HFFc6 (cell line): ENCODE measurements at regions not wholly inside any gene's neighbourhood (a gene's known extent, or its start where the extent isn't known, plus 50 kb on each side); places are given as distances from the start of the nearest gene placed in this dataset.

ENCODE experiments used
- DNase-seq: peaks from one replicate; pipeline ENCODE4 v3.0.0-alpha.2; 2018
- H3K27ac Mint-ChIP-seq: 2 replicates; pipeline ENCODE4 v1.8.0; 2020; ENCODE audit warnings: mild to moderate bottlenecking, mixed read lengths
- H3K27me3 Mint-ChIP-seq: 2 replicates; pipeline ENCODE4 v1.8.0; 2021; ENCODE audit warnings: mild to moderate bottlenecking, moderate library complexity, mixed read lengths; ENCODE audit not compliant: insufficient read depth
- H3K36me3 Mint-ChIP-seq: 2 replicates; pipeline ENCODE4 v1.8.0; 2021; ENCODE audit warnings: low read depth, mixed read lengths
- H3K4me1 Mint-ChIP-seq: 2 replicates; pipeline ENCODE4 v1.8.0; 2020; ENCODE audit warnings: low read depth, mixed read lengths
- H3K4me3 Mint-ChIP-seq: 2 replicates; pipeline ENCODE4 v1.8.0; 2020; ENCODE audit warnings: mild to moderate bottlenecking, moderate library complexity, mixed read lengths
- H3K9me3 Mint-ChIP-seq: 2 replicates; pipeline ENCODE4 v1.8.0; 2020; ENCODE audit warnings: mild to moderate bottlenecking, mixed read lengths
- TF ChIP-seq, protein P1 (sequence below): fragments of 200-600 bp; sonication (generic); IDR thresholded peaks from 2 replicates; pipeline ENCODE4 v1.5.0; 2021; ENCODE audit warnings: antibody characterized with exemption, mild to moderate bottlenecking

DNA sequence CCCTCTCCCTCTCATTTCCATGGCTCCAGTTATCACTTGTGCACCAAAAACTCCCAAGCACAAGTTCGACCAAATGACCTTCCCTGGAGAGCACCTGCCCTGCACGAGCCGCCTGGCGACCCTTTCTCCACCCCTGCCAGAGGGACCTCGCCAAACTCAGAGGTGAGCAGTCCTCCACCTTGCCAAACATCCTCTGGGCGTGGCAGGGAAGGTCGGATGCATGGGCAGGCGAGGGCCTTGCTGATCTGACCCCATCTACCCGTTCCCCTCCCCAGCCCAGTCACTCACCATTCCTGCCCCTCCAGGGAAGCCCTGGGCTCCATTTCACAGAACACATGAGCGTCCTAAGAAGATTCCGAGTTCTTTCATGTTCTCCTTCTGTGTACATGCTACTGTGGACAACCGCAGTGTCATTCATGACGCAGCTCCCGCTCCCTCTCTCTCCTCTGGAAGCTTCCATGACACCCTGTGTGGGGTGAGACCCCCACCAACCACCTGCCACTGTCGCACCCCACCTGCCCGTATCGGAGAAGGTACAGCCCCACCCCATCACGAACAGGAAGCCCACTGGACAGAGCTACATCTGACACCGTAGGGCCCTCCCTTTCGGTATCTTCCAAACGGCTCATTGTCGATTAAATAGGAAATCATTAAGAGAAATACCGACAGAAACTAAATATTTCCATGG, 104.3 kb downstream of the DACT2 start:
- peaks cover 56% of the 10 kb centered on the region for H3K9me3 Mint-ChIP-seq
- TF ChIP-seq, protein P1, sequence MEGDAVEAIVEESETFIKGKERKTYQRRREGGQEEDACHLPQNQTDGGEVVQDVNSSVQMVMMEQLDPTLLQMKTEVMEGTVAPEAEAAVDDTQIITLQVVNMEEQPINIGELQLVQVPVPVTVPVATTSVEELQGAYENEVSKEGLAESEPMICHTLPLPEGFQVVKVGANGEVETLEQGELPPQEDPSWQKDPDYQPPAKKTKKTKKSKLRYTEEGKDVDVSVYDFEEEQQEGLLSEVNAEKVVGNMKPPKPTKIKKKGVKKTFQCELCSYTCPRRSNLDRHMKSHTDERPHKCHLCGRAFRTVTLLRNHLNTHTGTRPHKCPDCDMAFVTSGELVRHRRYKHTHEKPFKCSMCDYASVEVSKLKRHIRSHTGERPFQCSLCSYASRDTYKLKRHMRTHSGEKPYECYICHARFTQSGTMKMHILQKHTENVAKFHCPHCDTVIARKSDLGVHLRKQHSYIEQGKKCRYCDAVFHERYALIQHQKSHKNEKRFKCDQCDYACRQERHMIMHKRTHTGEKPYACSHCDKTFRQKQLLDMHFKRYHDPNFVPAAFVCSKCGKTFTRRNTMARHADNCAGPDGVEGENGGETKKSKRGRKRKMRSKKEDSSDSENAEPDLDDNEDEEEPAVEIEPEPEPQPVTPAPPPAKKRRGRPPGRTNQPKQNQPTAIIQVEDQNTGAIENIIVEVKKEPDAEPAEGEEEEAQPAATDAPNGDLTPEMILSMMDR = no peak
- H3K4me3 Mint-ChIP-seq = no peak overlapping the region
- H3K27ac Mint-ChIP-seq = no peak overlapping the region
- H3K27me3 Mint-ChIP-seq = peaks cover 2% of the 10 kb centered on the region; the same call in 1 of the 2 replicates
- DNase-seq = no peak
- H3K36me3 Mint-ChIP-seq = peaks cover 13% of the 10 kb centered on the region; the same call in 1 of the 2 replicates
- H3K4me1 Mint-ChIP-seq = no peaks in the 10 kb centered on the region

DNA sequence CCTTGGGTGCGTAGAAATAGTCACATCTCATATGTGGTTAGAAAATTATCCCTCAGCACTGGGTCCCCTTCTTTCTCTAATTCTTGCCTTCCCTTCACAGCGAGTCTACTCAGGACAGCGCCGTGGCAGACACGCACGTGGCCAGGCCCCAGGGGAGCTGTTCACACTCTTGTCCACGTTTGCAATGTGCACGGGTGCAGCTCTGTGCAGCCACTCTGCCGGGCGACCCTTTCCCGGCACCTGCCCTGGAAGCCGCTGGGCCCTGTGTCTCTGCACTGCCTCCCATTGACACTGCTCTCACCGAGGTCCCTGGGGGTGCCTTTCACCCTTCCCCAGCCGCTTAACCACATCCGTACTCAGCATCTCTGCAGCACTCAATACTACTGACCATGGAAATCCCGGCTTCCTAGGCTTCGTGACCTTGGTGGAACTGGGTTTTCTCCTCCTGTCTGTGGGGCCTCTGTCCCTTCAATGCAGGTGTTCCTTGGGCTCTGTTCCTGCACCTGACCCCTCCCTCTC, 104.9 kb downstream of the DACT2 start:
- Mint-ChIP-seq H3K36me3 (peaks cover 13% of the 10 kb centered on the region; the same call in 1 of the 2 replicates), H3K27me3 (peaks cover 2% of the 10 kb centered on the region; the same call in 1 of the 2 replicates), H3K9me3 (peaks cover 61% of the 10 kb centered on the region), H3K4me1 (no peaks in the 10 kb centered on the region), H3K4me3 (no peak overlapping the region), H3K27ac (no peak overlapping the region)
- no peak for DNase-seq
- TF ChIP-seq, protein P1 = no peak

DNA sequence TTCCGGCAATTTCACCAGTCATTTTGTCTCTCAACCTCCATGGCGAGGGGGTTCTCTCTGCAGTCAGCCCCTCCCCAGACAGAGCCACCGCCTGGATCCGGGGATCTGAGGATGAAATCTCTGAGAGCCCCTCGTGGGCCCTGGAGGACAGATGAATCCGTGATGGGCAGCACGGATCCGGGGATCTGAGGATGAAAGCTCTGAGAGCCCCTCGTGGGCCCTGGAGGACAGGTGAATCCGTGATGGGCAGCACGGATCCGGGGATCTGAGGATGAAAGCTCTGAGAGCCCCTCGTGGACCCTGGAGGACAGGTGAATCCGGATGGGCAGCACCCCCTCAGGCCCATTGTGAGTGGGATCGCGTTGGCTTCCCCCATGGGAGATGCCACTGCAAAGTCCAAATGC, 106.5 kb downstream of the DACT2 start:
- Mint-ChIP-seq H3K4me3 (no peak overlapping the region), H3K27me3 (peaks cover 2% of the 10 kb centered on the region; the same call in 1 of the 2 replicates), H3K36me3 (peaks cover 13% of the 10 kb centered on the region; the same call in 1 of the 2 replicates), H3K27ac (no peak overlapping the region), H3K4me1 (no peaks in the 10 kb centered on the region), H3K9me3 (peaks cover 66% of the 10 kb centered on the region)
- no peak for DNase-seq
- TF ChIP-seq, protein P1 = no peak

DNA sequence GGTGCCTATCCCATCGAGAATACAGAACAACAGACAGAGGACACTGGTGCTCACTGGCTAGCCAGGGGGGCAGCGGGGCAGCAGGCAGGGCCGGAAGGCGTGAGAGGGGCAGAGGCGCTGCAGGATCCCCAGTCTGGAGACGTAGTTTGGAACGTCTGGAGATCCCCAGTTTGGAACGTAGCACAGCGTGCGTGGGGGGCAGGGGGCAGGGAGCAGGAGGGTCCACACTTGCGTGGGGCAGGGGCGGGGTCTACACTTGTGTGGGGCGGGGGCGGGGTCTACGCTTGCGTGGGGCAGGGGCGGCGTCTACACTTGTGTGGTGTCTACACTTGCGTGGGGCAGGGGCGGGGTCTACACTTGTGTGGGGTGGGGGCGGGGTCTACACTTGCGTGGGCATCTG, 107.2 kb downstream of the DACT2 start:
- Mint-ChIP-seq H3K4me3 (no peak overlapping the region), H3K27ac (no peak overlapping the region), H3K9me3 (peaks cover 62% of the 10 kb centered on the region), H3K27me3 (peaks cover 2% of the 10 kb centered on the region; the same call in 1 of the 2 replicates), H3K36me3 (peaks cover 13% of the 10 kb centered on the region; the same call in 1 of the 2 replicates), H3K4me1 (no peaks in the 10 kb centered on the region)
- TF ChIP-seq, protein P1 = no peak
- DNase-seq = no peak

DNA sequence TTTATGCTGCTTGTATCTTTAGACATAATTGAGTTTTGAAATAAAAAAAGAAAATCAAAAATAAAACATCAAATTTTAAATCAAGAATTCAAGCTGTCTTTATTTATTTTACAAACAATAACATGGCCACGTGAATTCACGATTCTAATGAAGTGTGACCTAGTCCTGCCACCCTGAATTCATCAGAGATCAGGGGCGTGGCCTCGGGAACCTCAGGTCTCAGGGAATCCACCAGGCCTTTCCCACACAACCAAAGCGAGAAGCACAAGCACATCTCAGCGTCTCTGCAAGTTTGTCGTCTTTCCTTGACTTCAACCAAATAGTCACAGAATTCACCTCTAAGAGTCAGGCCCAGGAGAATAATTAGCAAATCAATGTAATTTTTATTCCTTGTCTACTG, 107.9 kb downstream of the DACT2 start:
- Mint-ChIP-seq H3K4me3 (no peak overlapping the region), H3K27me3 (peaks cover 2% of the 10 kb centered on the region; the same call in 1 of the 2 replicates), H3K27ac (no peak overlapping the region), H3K9me3 (peaks cover 63% of the 10 kb centered on the region), H3K36me3 (peaks cover 13% of the 10 kb centered on the region; the same call in 1 of the 2 replicates), H3K4me1 (no peaks in the 10 kb centered on the region)
- TF ChIP-seq, protein P1 = no peak
- DNase-seq = no peak
